HG03354 (cell line): ENCODE measurements at regions not wholly inside any gene's neighbourhood (a gene's known extent, or its start where the extent isn't known, plus 50 kb on each side); places are given as distances from the start of the nearest gene placed in this dataset.
"Not testable (repeated sequence)": the region's sequence is repeated elsewhere in the genome, so short reads cannot be mapped to it uniquely, and the experiment has no call there.

Experiments
- ATAC-seq: cut with Tn5 transposase; IDR thresholded peaks from one replicate; pipeline ENCODE4 v1.9.1; 2021; ENCODE audit warnings: mild to moderate bottlenecking; ENCODE audit not compliant: unreplicated experiment, poor library complexity, severe bottlenecking

- ATAC-seq = no peak
Observed at GRCh38 chr1:68819190-68819829, 322.4 kb upstream of the DEPDC1 start.

GRCh38 chr1:68820151-68820550 lies 323.3 kb upstream of the DEPDC1 start:
- ATAC-seq = no peak

GRCh38 chr1:68826836-68827235 lies 330.0 kb upstream of the DEPDC1 start:
- no peak for ATAC-seq

GRCh38 chr1:68827261-68827660 lies 330.4 kb upstream of the DEPDC1 start:
- no peak for ATAC-seq

GRCh38 chr1:68828013-68828412 lies 331.1 kb upstream of the DEPDC1 start:
- no peak for ATAC-seq

- ATAC-seq = no peak
Observed at GRCh38 chr1:68831281-68831680, 334.4 kb upstream of the DEPDC1 start.

- no peak for ATAC-seq
Observed at GRCh38 chr1:68848017-68848416, 351.1 kb upstream of the DEPDC1 start.

- no peak for ATAC-seq
Observed at GRCh38 chr1:68868606-68869005, 371.7 kb upstream of the DEPDC1 start.

GRCh38 chr1:68873144-68873543 lies 376.3 kb upstream of the DEPDC1 start:
- no peak for ATAC-seq

GRCh38 chr1:68881330-68882194 lies 384.7 kb upstream of the DEPDC1 start:
- not testable (repeated sequence) for ATAC-seq

GRCh38 chr1:68889471-68889870 lies 392.6 kb upstream of the DEPDC1 start:
- ATAC-seq = no peak

- ATAC-seq = no peak
Observed at GRCh38 chr1:68890736-68891135, 393.9 kb upstream of the DEPDC1 start.

GRCh38 chr1:68904477-68904876 lies 407.6 kb upstream of the DEPDC1 start:
- no peak for ATAC-seq

GRCh38 chr1:68906431-68906830 lies 409.5 kb upstream of the DEPDC1 start:
- ATAC-seq = no peak

- ATAC-seq = no peak
Observed at GRCh38 chr1:68907491-68907890, 410.6 kb upstream of the DEPDC1 start.

- no peak for ATAC-seq
Observed at GRCh38 chr1:68908316-68908715, 411.4 kb upstream of the DEPDC1 start.

- ATAC-seq = no peak
Observed at GRCh38 chr1:68916221-68916902, 419.5 kb upstream of the DEPDC1 start.

- ATAC-seq = no peak
Observed at GRCh38 chr1:68917456-68917855, 420.6 kb upstream of the DEPDC1 start.

- no peak for ATAC-seq
Observed at GRCh38 chr1:68918563-68918962, 421.7 kb upstream of the DEPDC1 start.

GRCh38 chr1:68919075-68919474 lies 422.2 kb upstream of the DEPDC1 start:
- ATAC-seq = no peak
